Suprapubic skin (tissue), 3 donors: ENCODE measurements at regions not wholly inside any gene's neighbourhood (a gene's known extent, or its start where the extent isn't known, plus 50 kb on each side); places are given as distances from the start of the nearest gene placed in this dataset.

Source experiments
- CTCF ChIP-seq, 2 donors: fragments of 200-600 bp in 1 of 2; fragments of 450-650 bp in 1 of 2; sonication (generic) in 1 of 2; IDR thresholded peaks; one replicate each; pipeline ENCODE4 v1.5.1; 2016 to 2019; ENCODE audit warnings: antibody characterized with exemption in 2 of 2, mild to moderate bottlenecking in 1 of 2, moderate library complexity in 1 of 2
- EP300 ChIP-seq: sonication (generic); formaldehyde crosslinking; IDR thresholded peaks from one replicate; pipeline ENCODE4 v1.6.1; 2017; ENCODE audit warnings: antibody characterized with exemption
- POLR2A ChIP-seq, 2 donors: fragments of 450-650 bp; IDR thresholded peaks; one replicate each; pipeline ENCODE4 v1.6.1; 2017; ENCODE audit warnings: antibody characterized with exemption in 2 of 2, mild to moderate bottlenecking in 2 of 2, moderate library complexity in 2 of 2

- TF ChIP-seq CTCF (IDR thresholded peaks at IDR 0.05) (no peak), EP300 (no peak), POLR2A (IDR thresholded peaks at IDR 0.05) (no peak)
These were observed 384.1 kb downstream of the TNS1 start for GRCh38 chr2:217618744-217619143.
